ENCODE measurements at regions not wholly inside any gene's neighbourhood (a gene's known extent, or its start where the extent isn't known, plus 50 kb on each side); places are given as distances from the start of the nearest gene placed in this dataset.

DNA sequence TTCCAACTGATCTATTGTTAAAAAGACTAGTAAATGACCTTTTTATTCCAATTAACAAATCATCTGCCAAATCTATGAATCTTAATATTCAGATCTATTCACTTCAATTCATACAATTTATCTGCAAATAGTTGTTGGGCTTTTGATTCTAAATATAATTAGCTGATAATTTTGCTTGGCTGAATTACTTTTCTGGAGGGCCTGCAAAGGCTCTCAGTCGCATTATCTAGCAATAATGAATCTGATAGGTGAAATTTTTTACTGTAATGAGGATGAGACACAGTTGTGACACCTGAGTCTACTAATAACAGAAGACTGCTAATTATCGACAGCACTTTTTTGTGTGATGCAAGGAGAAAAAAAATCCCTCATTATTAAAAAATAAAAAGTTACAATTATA is 565.1 kb downstream of the ZEB2 start:
- H3K4me3 ChIP-seq (ENCODE audit: control extremely low read depth in 1 of 5, extremely low read depth in 1 of 5, insufficient read depth in 1 of 5, low read depth in 2 of 5, low read length in 4 of 5) = no peak overlapping the region
- Mint-ChIP-seq H3K4me1 (no peaks in the 10 kb centered on the region), H3K4me3 (no peak overlapping the region), H3K27me3 (no peaks in the 10 kb centered on the region), H3K27ac (no peak overlapping the region), H3K9me3 (ENCODE audit: insufficient read depth) (no peaks in the 10 kb centered on the region)
- H3K4me2 ChIP-seq (replicated peaks; ENCODE audit: low read depth, low read length, poor library complexity, severe bottlenecking) = no peak overlapping the region
- ChIA-PET CTCF (no interaction called here), POLR2A (no interaction called here)
- H3K4me1 ChIP-seq (ENCODE audit: control insufficient read depth in 2 of 2, insufficient read depth in 2 of 2, low read length in 2 of 2) = no peaks in the 10 kb centered on the region
- H2AFZ ChIP-seq (ENCODE audit: insufficient read depth, low read depth, low read length, poor library complexity, severe bottlenecking) = no peak overlapping the region
- H4K20me1 ChIP-seq (ENCODE audit: control insufficient read depth, insufficient read depth, low read length, poor library complexity, severe bottlenecking) = no peaks in the 10 kb centered on the region
- DNase-seq (no peak), ATAC-seq (ENCODE audit: low read depth) (no peak)
- H3K9me3 ChIP-seq (ENCODE audit: control extremely low read depth in 1 of 3, control insufficient read depth in 2 of 3, insufficient read depth in 1 of 3, low read length in 2 of 3) = no peaks in the 10 kb centered on the region
- no peaks in the 10 kb centered on the region for H3K27me3 ChIP-seq (replicated peaks in 1 of 4; ENCODE audit: control extremely low read depth in 1 of 4, control insufficient read depth in 3 of 4, insufficient read depth in 4 of 4, low read length in 3 of 4)
- H3K36me3 ChIP-seq (replicated peaks in 1 of 2; ENCODE audit: control extremely low read depth in 1 of 2, control insufficient read depth in 1 of 2, extremely low read depth in 1 of 2, insufficient read depth in 2 of 2, low read length in 1 of 2) = no peaks in the 10 kb centered on the region
- H3K79me2 ChIP-seq (ENCODE audit: control insufficient read depth, insufficient read depth, low read length) = no peaks in the 10 kb centered on the region
- TF ChIP-seq, protein P1, sequence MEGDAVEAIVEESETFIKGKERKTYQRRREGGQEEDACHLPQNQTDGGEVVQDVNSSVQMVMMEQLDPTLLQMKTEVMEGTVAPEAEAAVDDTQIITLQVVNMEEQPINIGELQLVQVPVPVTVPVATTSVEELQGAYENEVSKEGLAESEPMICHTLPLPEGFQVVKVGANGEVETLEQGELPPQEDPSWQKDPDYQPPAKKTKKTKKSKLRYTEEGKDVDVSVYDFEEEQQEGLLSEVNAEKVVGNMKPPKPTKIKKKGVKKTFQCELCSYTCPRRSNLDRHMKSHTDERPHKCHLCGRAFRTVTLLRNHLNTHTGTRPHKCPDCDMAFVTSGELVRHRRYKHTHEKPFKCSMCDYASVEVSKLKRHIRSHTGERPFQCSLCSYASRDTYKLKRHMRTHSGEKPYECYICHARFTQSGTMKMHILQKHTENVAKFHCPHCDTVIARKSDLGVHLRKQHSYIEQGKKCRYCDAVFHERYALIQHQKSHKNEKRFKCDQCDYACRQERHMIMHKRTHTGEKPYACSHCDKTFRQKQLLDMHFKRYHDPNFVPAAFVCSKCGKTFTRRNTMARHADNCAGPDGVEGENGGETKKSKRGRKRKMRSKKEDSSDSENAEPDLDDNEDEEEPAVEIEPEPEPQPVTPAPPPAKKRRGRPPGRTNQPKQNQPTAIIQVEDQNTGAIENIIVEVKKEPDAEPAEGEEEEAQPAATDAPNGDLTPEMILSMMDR (IDR thresholded peaks at IDR 0.05) = no peak
- no peak for TF ChIP-seq EZH2 (IDR thresholded peaks at IDR 0.05; ENCODE audit: borderline replicate concordance, insufficient read depth, low read depth, low read length, poor library complexity, severe bottlenecking)
- no peak overlapping the region for H3K27ac ChIP-seq (ENCODE audit: low read length in 2 of 2)
- no peak overlapping the region for H3K9ac ChIP-seq (ENCODE audit: low read length)
- WGBS (ENCODE audit: insufficient coverage) = 100% methylated on average over 1 of the region's 2 CpGs
- intact Hi-C loops (cut with micrococcal nuclease) = no loop called here

DNA sequence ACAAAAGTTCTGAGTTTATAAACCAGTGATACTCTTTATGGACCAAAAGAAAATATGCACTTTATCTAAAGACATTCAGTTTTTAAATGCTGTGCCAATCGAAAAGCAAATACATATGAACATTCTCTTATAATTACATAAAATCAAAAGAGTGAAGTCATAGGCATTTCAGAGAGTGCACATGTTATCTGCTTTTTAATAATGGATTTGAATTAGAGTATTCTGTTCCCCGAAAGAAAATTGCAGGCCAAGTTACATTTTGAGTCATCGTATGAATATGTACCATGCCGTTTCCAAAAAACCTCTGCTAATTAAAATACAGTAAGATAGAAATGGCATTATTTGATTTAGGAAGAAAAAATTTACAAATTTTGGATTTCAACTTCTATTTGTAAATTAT is 565.7 kb downstream of the ZEB2 start:
- H3K4me1 Mint-ChIP-seq = no peaks in the 10 kb centered on the region
- Histone ChIP-seq H4K20me1 (ENCODE audit: control insufficient read depth, insufficient read depth, low read length, poor library complexity, severe bottlenecking) (no peaks in the 10 kb centered on the region), H3K4me2 (replicated peaks; ENCODE audit: low read depth, low read length, poor library complexity, severe bottlenecking) (no peak overlapping the region), H3K4me3 (ENCODE audit: control extremely low read depth in 1 of 5, extremely low read depth in 1 of 5, insufficient read depth in 1 of 5, low read depth in 2 of 5, low read length in 4 of 5) (no peak overlapping the region), H3K27me3 (replicated peaks in 1 of 4; ENCODE audit: control extremely low read depth in 1 of 4, control insufficient read depth in 3 of 4, insufficient read depth in 4 of 4, low read length in 3 of 4) (no peaks in the 10 kb centered on the region), H3K36me3 (replicated peaks in 1 of 2; ENCODE audit: control extremely low read depth in 1 of 2, control insufficient read depth in 1 of 2, extremely low read depth in 1 of 2, insufficient read depth in 2 of 2, low read length in 1 of 2) (no peaks in the 10 kb centered on the region), H3K9me3 (ENCODE audit: control extremely low read depth in 1 of 3, control insufficient read depth in 2 of 3, insufficient read depth in 1 of 3, low read length in 2 of 3) (no peaks in the 10 kb centered on the region), H3K9ac (ENCODE audit: low read length) (no peak overlapping the region), H2AFZ (ENCODE audit: insufficient read depth, low read depth, low read length, poor library complexity, severe bottlenecking) (no peak overlapping the region), H3K79me2 (ENCODE audit: control insufficient read depth, insufficient read depth, low read length) (no peaks in the 10 kb centered on the region), H3K27ac (ENCODE audit: low read length in 2 of 2) (no peak overlapping the region), H3K4me1 (ENCODE audit: control insufficient read depth in 2 of 2, insufficient read depth in 2 of 2, low read length in 2 of 2) (no peaks in the 10 kb centered on the region)
- ChIA-PET CTCF (no interaction called here), POLR2A (no interaction called here)
- WGBS (ENCODE audit: insufficient coverage) = no CpG with 5 or more reads among the region's 4 CpGs
- no peaks in the 10 kb centered on the region for H3K9me3 Mint-ChIP-seq (ENCODE audit: insufficient read depth)
- no peaks in the 10 kb centered on the region for H3K27me3 Mint-ChIP-seq
- no peak overlapping the region for H3K4me3 Mint-ChIP-seq
- TF ChIP-seq EZH2 (IDR thresholded peaks at IDR 0.05; ENCODE audit: borderline replicate concordance, insufficient read depth, low read depth, low read length, poor library complexity, severe bottlenecking) = no peak
- TF ChIP-seq, protein P1 (IDR thresholded peaks at IDR 0.05) = no peak
- no peak for DNase-seq
- intact Hi-C loops (cut with micrococcal nuclease) = no loop called here
- H3K27ac Mint-ChIP-seq = no peak overlapping the region
- no peak for ATAC-seq (ENCODE audit: low read depth)
